Effector CD4-positive, alpha-beta T cell (primary cell): ENCODE measurements at regions not wholly inside any gene's neighbourhood (a gene's known extent, or its start where the extent isn't known, plus 50 kb on each side); places are given as distances from the start of the nearest gene placed in this dataset.
A peak's percentile ranks its signal among the peaks of the same experiment; 100 is the strongest.

Experiments
- DNase-seq: peaks from one replicate; pipeline ENCODE4 v3.0.0-alpha.2; 2020

GRCh38 chr2:46239175-46239846 is 57.9 kb upstream of the EPAS1 start:
- DNase-seq: no peak

DNA sequence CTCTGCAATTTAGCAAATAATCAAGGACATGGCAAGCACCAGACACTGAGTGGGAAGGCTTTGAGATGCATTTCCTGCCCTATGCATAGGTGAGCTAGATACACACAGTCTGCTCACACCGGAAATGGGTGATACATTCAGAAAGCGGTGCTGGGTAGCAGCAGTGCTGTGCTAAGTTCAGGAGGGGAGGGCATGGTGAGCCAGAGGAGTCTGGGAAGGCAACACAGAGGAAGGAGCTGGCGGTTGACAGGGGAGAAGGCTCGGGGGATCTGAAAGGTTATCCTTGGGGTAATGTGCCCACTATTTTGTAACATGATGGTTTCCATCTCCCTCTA is 57.4 kb upstream of the EPAS1 start:
- DNase-seq: peak; percentile 41

DNA sequence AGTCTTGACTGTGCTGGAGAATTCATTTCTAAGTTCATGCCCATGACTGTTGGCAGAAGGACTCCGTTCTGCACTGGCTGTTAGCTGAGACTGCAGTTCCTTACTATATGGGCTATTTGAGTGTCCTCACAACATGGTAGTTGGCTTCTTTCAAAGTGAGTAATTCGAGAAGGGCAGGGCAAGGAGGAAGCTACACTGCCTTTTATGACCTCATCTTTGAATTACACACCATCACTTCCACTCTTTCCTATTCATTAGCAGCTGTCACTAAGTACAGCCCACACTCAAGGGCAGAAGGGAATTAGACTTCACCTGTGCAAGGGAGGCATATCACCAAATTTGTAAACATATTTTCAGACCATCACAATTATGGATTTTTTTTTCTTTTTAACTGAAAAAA is 55.9 kb upstream of the EPAS1 start:
- no peak for DNase-seq

DNA sequence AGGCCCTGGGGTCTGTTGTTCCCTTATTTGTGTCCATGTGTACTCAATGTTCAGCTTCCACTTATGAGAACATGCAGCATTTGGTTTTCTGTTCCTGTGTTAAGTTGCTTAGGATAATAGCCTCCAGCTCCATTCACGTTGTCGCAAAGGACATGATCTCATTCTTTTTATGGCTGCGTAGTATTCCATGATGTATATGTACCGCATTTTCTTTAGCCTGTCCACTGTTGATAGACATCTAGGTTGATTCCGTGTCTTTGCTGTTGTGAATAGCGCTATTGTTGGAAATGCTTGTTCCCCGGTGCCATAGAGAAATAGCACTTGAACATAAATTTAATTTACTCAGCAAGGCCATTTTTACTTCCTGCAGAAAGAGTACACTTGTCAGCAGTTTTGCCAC is 51.3 kb upstream of the EPAS1 start:
- no peak for DNase-seq

- DNase-seq: no peak
These were observed 50.4 kb upstream of the EPAS1 start for GRCh38 chr2:46246790-46247189.
